ENCODE measurements at regions not wholly inside any gene's neighbourhood (a gene's known extent, or its start where the extent isn't known, plus 50 kb on each side); places are given as distances from the start of the nearest gene placed in this dataset.

GRCh38 chr3:168865022-168865551 lies 769.4 kb upstream of the GOLIM4 start:
- peak; percentile 56 for TF ChIP-seq CTCF (IDR thresholded peaks at IDR 0.05; ENCODE audit: insufficient read depth, low read length, poor library complexity, severe bottlenecking)
- Histone ChIP-seq H3K4me3 (replicated peaks; ENCODE audit: low read depth, low read length) (no peak overlapping the region), H3K27me3 (replicated peaks; ENCODE audit: control insufficient read depth, insufficient read depth, low read length) (no peaks in the 10 kb centered on the region), H3K36me3 (ENCODE audit: control insufficient read depth, insufficient read depth, low read length) (no peaks in the 10 kb centered on the region)
- DNase-seq (ENCODE audit: extremely low read depth, insufficient read length) = no peak

- DNase-seq (ENCODE audit: extremely low read depth, insufficient read length) = no peak
- TF ChIP-seq CTCF (IDR thresholded peaks at IDR 0.05; ENCODE audit: insufficient read depth, low read length, poor library complexity, severe bottlenecking) = no peak
- Histone ChIP-seq H3K4me3 (replicated peaks; ENCODE audit: low read depth, low read length) (no peak overlapping the region), H3K36me3 (ENCODE audit: control insufficient read depth, insufficient read depth, low read length) (no peaks in the 10 kb centered on the region), H3K27me3 (replicated peaks; ENCODE audit: control insufficient read depth, insufficient read depth, low read length) (no peaks in the 10 kb centered on the region)
Observed at GRCh38 chr3:168864107-168865021, 768.6 kb upstream of the GOLIM4 start.

- no peaks in the 10 kb centered on the region for H3K27me3 ChIP-seq (replicated peaks; ENCODE audit: control insufficient read depth, insufficient read depth, low read length)
- TF ChIP-seq CTCF (IDR thresholded peaks at IDR 0.05; ENCODE audit: insufficient read depth, low read length, poor library complexity, severe bottlenecking) = no peak
- H3K4me3 ChIP-seq (replicated peaks; ENCODE audit: low read depth, low read length) = no peak overlapping the region
- no peaks in the 10 kb centered on the region for H3K36me3 ChIP-seq (ENCODE audit: control insufficient read depth, insufficient read depth, low read length)
- no peak for DNase-seq (ENCODE audit: extremely low read depth, insufficient read length)
Observed at GRCh38 chr3:168863561-168863960, 767.8 kb upstream of the GOLIM4 start.

- H3K4me3 ChIP-seq (replicated peaks; ENCODE audit: low read depth, low read length) = no peak overlapping the region
Observed at GRCh38 chr3:168862466-168862865, 766.7 kb upstream of the GOLIM4 start.

GRCh38 chr3:168860592-168860991 lies 764.9 kb upstream of the GOLIM4 start:
- no peak for TF ChIP-seq CTCF (IDR thresholded peaks at IDR 0.05; ENCODE audit: insufficient read depth, low read length, poor library complexity, severe bottlenecking)
- H3K36me3 ChIP-seq (ENCODE audit: control insufficient read depth, insufficient read depth, low read length) = no peaks in the 10 kb centered on the region
- H3K4me3 ChIP-seq (replicated peaks; ENCODE audit: low read depth, low read length) = no peak overlapping the region
- H3K27me3 ChIP-seq (replicated peaks; ENCODE audit: control insufficient read depth, insufficient read depth, low read length) = no peaks in the 10 kb centered on the region
- no peak for DNase-seq (ENCODE audit: extremely low read depth, insufficient read length)

More at GRCh38 chr3:168862466-168862865, 766.7 kb upstream of the GOLIM4 start:
- Histone ChIP-seq H3K36me3 (ENCODE audit: control insufficient read depth, insufficient read depth, low read length) (no peaks in the 10 kb centered on the region), H3K27me3 (replicated peaks; ENCODE audit: control insufficient read depth, insufficient read depth, low read length) (no peaks in the 10 kb centered on the region)
- no peak for TF ChIP-seq CTCF (IDR thresholded peaks at IDR 0.05; ENCODE audit: insufficient read depth, low read length, poor library complexity, severe bottlenecking)
- no peak for DNase-seq (ENCODE audit: extremely low read depth, insufficient read length)

Data from GM06990 (cell line).